ENCODE measurements at regions not wholly inside any gene's neighbourhood (a gene's known extent, or its start where the extent isn't known, plus 50 kb on each side); places are given as distances from the start of the nearest gene placed in this dataset.

GRCh38 chr16:35743101-35743692 lies 2283.8 kb downstream of the TP53TG3F start:
- Histone ChIP-seq H3K36me3 (ENCODE audit: control insufficient read depth, insufficient read depth, low read length) (no peaks in the 10 kb centered on the region), H3K27me3 (ENCODE audit: control insufficient read depth, insufficient read depth, low read length, poor library complexity, severe bottlenecking) (no peaks in the 10 kb centered on the region), H3K9me3 (ENCODE audit: control insufficient read depth, low read length) (peaks cover 7% of the 10 kb centered on the region), H3K4me1 (ENCODE audit: control insufficient read depth, insufficient read depth, low read length) (no peaks in the 10 kb centered on the region), H3K4me3 (ENCODE audit: insufficient read depth, low read depth, low read length) (no peak overlapping the region), H3K27ac (ENCODE audit: insufficient read depth, low read depth, low read length, poor library complexity, severe bottlenecking) (no peak overlapping the region)
- WGBS, 2 experiments: 58 to 60% methylated on average over 5 of the region's 5 CpGs

- H3K4me1 ChIP-seq (ENCODE audit: control insufficient read depth, insufficient read depth, low read length): no peaks in the 10 kb centered on the region
- H3K9me3 ChIP-seq (ENCODE audit: control insufficient read depth, low read length): peaks cover 9% of the 10 kb centered on the region
- H3K4me3 ChIP-seq (ENCODE audit: insufficient read depth, low read depth, low read length): no peak overlapping the region
- 70 to 75% methylated on average over 4 of the region's 4 CpGs for WGBS, 2 experiments
- no peak overlapping the region for H3K27ac ChIP-seq (ENCODE audit: insufficient read depth, low read depth, low read length, poor library complexity, severe bottlenecking)
- no peaks in the 10 kb centered on the region for H3K27me3 ChIP-seq (ENCODE audit: control insufficient read depth, insufficient read depth, low read length, poor library complexity, severe bottlenecking)
- no peaks in the 10 kb centered on the region for H3K36me3 ChIP-seq (ENCODE audit: control insufficient read depth, insufficient read depth, low read length)
These were observed 2284.7 kb downstream of the TP53TG3F start for GRCh38 chr16:35744084-35744483.

GRCh38 chr16:35744726-35745125 lies 2285.3 kb downstream of the TP53TG3F start:
- Histone ChIP-seq H3K27ac (ENCODE audit: insufficient read depth, low read depth, low read length, poor library complexity, severe bottlenecking) (no peak overlapping the region), H3K4me1 (ENCODE audit: control insufficient read depth, insufficient read depth, low read length) (no peaks in the 10 kb centered on the region), H3K36me3 (ENCODE audit: control insufficient read depth, insufficient read depth, low read length) (no peaks in the 10 kb centered on the region), H3K9me3 (ENCODE audit: control insufficient read depth, low read length) (peaks cover 9% of the 10 kb centered on the region), H3K27me3 (ENCODE audit: control insufficient read depth, insufficient read depth, low read length, poor library complexity, severe bottlenecking) (no peaks in the 10 kb centered on the region), H3K4me3 (ENCODE audit: insufficient read depth, low read depth, low read length) (no peak overlapping the region)
- 68 to 71% methylated on average over 4 of the region's 4 CpGs for WGBS, 2 experiments

- Histone ChIP-seq H3K4me1 (ENCODE audit: control insufficient read depth, insufficient read depth, low read length) (no peaks in the 10 kb centered on the region), H3K27ac (ENCODE audit: insufficient read depth, low read depth, low read length, poor library complexity, severe bottlenecking) (no peak overlapping the region), H3K36me3 (ENCODE audit: control insufficient read depth, insufficient read depth, low read length) (no peaks in the 10 kb centered on the region), H3K9me3 (ENCODE audit: control insufficient read depth, low read length) (peaks cover 9% of the 10 kb centered on the region), H3K27me3 (ENCODE audit: control insufficient read depth, insufficient read depth, low read length, poor library complexity, severe bottlenecking) (no peaks in the 10 kb centered on the region), H3K4me3 (ENCODE audit: insufficient read depth, low read depth, low read length) (no peak overlapping the region)
- 53 to 55% methylated on average over 3 of the region's 3 CpGs for WGBS, 2 experiments
These were observed 2285.8 kb downstream of the TP53TG3F start for GRCh38 chr16:35745191-35745590.

GRCh38 chr16:35745821-35746248 lies 2286.4 kb downstream of the TP53TG3F start:
- no peaks in the 10 kb centered on the region for H3K4me1 ChIP-seq (ENCODE audit: control insufficient read depth, insufficient read depth, low read length)
- H3K27me3 ChIP-seq (ENCODE audit: control insufficient read depth, insufficient read depth, low read length, poor library complexity, severe bottlenecking): no peaks in the 10 kb centered on the region
- H3K9me3 ChIP-seq (ENCODE audit: control insufficient read depth, low read length): peaks cover 9% of the 10 kb centered on the region
- H3K27ac ChIP-seq (ENCODE audit: insufficient read depth, low read depth, low read length, poor library complexity, severe bottlenecking): no peak overlapping the region
- no peaks in the 10 kb centered on the region for H3K36me3 ChIP-seq (ENCODE audit: control insufficient read depth, insufficient read depth, low read length)
- WGBS, 2 experiments: 88 to 89% methylated on average over 9 of the region's 9 CpGs
- no peak overlapping the region for H3K4me3 ChIP-seq (ENCODE audit: insufficient read depth, low read depth, low read length)

- Histone ChIP-seq H3K4me1 (ENCODE audit: control insufficient read depth, insufficient read depth, low read length) (no peaks in the 10 kb centered on the region), H3K27ac (ENCODE audit: insufficient read depth, low read depth, low read length, poor library complexity, severe bottlenecking) (no peak overlapping the region), H3K9me3 (ENCODE audit: control insufficient read depth, low read length) (peaks cover 11% of the 10 kb centered on the region), H3K36me3 (ENCODE audit: control insufficient read depth, insufficient read depth, low read length) (no peaks in the 10 kb centered on the region), H3K4me3 (ENCODE audit: insufficient read depth, low read depth, low read length) (no peak overlapping the region), H3K27me3 (ENCODE audit: control insufficient read depth, insufficient read depth, low read length, poor library complexity, severe bottlenecking) (no peaks in the 10 kb centered on the region)
- WGBS, 2 experiments: 84 to 86% methylated on average over 17 of the region's 17 CpGs
These were observed 2287.0 kb downstream of the TP53TG3F start for GRCh38 chr16:35746281-35746962.

- Histone ChIP-seq H3K27me3 (ENCODE audit: control insufficient read depth, insufficient read depth, low read length, poor library complexity, severe bottlenecking) (no peaks in the 10 kb centered on the region), H3K4me3 (ENCODE audit: insufficient read depth, low read depth, low read length) (no peak overlapping the region), H3K4me1 (ENCODE audit: control insufficient read depth, insufficient read depth, low read length) (no peaks in the 10 kb centered on the region), H3K36me3 (ENCODE audit: control insufficient read depth, insufficient read depth, low read length) (no peaks in the 10 kb centered on the region), H3K9me3 (ENCODE audit: control insufficient read depth, low read length) (peaks cover 17% of the 10 kb centered on the region), H3K27ac (ENCODE audit: insufficient read depth, low read depth, low read length, poor library complexity, severe bottlenecking) (no peak overlapping the region)
- WGBS, 2 experiments: 84 to 86% methylated on average over 18 of the region's 18 CpGs
These were observed 2287.7 kb downstream of the TP53TG3F start for GRCh38 chr16:35746963-35747657.

GRCh38 chr16:35747658-35748455 lies 2288.4 kb downstream of the TP53TG3F start:
- WGBS, 2 experiments: 81 to 86% methylated on average over 17 of the region's 17 CpGs
- Histone ChIP-seq H3K36me3 (ENCODE audit: control insufficient read depth, insufficient read depth, low read length) (no peaks in the 10 kb centered on the region), H3K4me3 (ENCODE audit: insufficient read depth, low read depth, low read length) (no peak overlapping the region), H3K9me3 (ENCODE audit: control insufficient read depth, low read length) (peaks cover 18% of the 10 kb centered on the region), H3K27me3 (ENCODE audit: control insufficient read depth, insufficient read depth, low read length, poor library complexity, severe bottlenecking) (no peaks in the 10 kb centered on the region), H3K4me1 (ENCODE audit: control insufficient read depth, insufficient read depth, low read length) (no peaks in the 10 kb centered on the region), H3K27ac (ENCODE audit: insufficient read depth, low read depth, low read length, poor library complexity, severe bottlenecking) (no peak overlapping the region)

- H3K27ac ChIP-seq (ENCODE audit: insufficient read depth, low read depth, low read length, poor library complexity, severe bottlenecking): no peak overlapping the region
- H3K36me3 ChIP-seq (ENCODE audit: control insufficient read depth, insufficient read depth, low read length): no peaks in the 10 kb centered on the region
- WGBS, 2 experiments: 83 to 85% methylated on average over 24 of the region's 24 CpGs
- H3K27me3 ChIP-seq (ENCODE audit: control insufficient read depth, insufficient read depth, low read length, poor library complexity, severe bottlenecking): no peaks in the 10 kb centered on the region
- H3K9me3 ChIP-seq (ENCODE audit: control insufficient read depth, low read length): peaks cover 23% of the 10 kb centered on the region
- H3K4me3 ChIP-seq (ENCODE audit: insufficient read depth, low read depth, low read length): no peak overlapping the region
- no peaks in the 10 kb centered on the region for H3K4me1 ChIP-seq (ENCODE audit: control insufficient read depth, insufficient read depth, low read length)
These were observed 2289.3 kb downstream of the TP53TG3F start for GRCh38 chr16:35748621-35749252.

All from ectodermal cell (in vitro differentiated cells).